Fibroblast of skin of right quadriceps (primary cell): ENCODE measurements at regions not wholly inside any gene's neighbourhood (a gene's known extent, or its start where the extent isn't known, plus 50 kb on each side); places are given as distances from the start of the nearest gene placed in this dataset.
A peak's percentile ranks its signal among the peaks of the same experiment; 100 is the strongest.

Source experiments
- DNase-seq: peaks from one replicate; pipeline ENCODE4 v3.0.0-alpha.2; 2013

DNA sequence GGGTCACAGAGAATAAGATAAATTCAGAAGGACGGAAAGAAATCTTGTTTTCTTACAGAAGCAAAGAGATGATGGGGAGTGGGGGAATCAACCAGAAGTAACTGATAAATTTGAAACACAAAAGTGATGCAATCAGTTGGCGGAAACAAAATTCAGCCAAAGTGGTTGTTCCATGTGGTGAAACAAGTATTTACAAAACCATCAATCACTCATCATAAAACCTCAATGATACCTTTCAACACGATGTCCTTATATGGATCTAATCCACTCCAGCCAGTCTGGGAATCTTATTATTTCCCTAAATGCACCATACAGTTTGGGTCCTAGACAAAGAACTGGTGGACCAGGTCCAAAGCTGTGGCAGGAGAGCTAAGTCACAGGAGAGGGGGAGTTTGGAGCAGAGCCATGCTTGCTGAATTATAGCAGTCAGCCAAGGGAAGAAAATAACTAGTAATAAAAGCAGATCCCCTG, 303.8 kb upstream of the LRRC7 start:
- DNase-seq, result peak; percentile 96

DNA sequence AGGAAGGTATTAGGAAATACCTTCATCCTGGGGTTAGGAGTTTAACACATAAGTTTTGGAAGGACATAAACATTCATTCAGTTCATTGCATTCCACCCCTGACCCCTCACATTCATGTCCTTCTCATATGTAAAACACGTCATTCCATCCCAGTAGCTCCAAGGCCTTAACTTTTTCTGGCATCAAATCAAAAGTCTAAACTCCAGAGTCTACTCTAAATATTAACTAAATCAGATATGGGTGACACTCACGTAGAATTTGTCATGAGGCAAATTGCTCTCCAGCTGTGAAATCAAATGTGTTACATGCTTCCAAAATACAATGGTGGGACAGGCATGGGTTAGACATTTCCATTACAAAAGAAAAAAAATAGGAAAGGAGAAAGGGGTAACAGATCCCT, 298.2 kb upstream of the LRRC7 start:
- DNase-seq, result no peak

DNA sequence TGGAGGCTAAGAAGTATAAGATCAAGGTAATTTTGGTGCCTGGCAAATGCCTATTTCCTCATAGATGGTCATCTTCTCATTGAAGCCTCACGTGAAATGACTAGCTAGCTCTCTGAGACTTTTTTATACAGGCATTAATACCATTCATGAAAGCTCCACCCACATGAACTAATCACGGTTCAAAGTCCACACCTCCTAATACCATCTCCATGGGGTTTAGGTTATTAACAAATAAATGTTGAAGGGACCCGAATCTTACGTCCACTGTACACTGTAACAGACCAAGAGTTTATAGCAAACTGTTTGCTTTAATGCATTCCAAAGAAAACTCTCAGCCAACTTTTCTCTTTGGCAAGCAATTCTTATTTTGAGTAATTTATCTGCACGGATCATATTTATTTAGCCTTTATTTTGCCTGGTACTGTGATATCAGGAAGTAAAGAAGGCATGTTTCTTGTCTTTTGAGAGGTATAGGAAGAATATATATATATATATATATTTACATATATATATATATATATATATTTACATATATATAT, 296.1 kb upstream of the LRRC7 start:
- DNase-seq, result no peak

DNA sequence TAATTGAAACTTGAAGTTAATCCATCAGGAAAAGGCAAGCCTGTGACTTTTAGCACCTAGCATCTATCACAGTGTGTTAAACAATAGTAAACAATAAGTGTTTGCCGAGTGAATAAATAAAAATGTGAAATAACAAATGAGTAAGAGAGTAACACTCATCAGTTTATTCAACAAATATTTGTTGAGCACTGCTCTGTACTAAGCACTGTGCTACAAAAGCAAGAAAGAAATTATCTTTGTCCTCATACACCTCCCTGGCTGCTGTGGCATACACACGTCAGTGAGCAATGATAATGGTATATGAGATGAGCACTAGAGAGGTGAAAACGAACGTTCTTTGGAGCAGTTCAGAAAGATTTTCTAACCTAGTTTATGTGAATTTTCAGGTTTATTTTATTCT, 295.0 kb upstream of the LRRC7 start:
- DNase-seq, result no peak

DNA sequence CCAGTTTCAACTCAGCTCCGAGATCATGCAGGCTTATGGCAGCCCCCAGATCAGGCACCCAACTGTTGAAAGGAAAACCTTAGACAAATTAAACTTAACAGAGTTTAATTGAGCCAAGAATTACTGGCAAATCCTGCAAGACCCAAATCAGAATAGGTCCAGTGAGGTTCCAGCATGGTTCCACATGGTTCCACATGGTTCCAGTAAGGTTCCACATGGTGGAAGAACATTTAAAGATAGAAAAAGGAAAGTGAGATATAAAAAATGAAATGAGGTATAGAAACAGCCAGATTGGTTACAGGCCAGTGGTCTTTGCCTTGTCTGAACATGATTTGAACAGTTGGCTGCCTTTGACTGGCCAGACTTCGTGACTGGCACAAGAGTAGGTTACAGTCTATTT, 288.8 kb upstream of the LRRC7 start:
- DNase-seq, result no peak

DNA sequence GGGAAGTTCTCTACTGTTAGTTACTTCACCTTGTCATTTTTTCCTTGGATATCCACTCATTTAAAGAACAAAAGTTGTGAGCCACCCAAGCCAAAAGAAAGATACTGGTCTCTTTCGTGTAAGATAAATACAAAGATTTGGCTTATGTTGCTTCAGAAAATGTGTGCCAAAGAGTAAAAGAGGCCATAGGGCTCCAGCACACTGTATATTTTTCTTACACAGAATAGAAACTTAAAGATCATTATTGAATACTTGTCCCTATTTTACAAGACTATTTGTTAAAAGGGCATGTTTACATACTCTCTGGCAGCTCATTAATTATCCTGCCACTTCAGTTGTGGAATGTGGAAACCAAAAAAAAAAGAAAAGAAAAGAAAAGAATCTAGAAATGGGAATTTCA, 284.2 kb upstream of the LRRC7 start:
- DNase-seq, result no peak

DNA sequence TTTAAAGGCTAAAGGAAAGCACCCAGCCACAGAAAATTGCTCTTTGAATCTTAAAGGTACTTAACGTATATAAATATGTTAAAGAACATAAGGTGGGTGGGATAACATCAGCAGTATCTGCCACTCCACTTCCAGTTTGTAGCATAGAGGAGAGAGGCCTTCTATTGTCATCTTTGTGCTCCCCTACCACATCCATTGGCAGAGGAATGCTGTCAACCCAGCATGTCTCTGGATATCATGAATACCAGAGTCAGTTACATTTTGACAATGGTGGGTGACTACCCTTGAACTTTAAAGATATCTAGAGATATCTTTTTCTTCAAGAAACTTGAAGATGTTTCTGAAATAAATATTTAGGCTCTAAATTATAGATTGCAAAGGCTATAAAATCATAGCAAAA, 283.2 kb upstream of the LRRC7 start:
- no peak for DNase-seq

DNA sequence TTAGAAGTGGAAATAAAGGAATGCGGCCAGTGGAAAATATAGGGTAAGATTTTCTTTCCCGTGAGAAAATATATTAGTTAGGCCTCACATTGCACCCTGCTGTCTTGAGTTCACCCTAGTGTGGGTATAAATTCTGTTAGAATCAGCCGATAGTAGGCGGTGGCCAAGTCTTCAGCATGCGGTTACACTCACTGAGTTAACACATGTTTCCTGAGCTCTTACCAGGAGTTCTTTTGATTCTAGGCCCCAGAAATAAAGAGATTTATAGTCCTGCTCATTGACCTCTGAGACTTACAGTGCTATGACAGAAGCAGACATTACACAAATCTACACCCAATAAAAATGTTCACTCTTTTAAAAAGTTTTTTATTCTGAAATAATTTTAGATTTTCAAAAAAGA, 279.3 kb upstream of the LRRC7 start:
- no peak for DNase-seq

DNA sequence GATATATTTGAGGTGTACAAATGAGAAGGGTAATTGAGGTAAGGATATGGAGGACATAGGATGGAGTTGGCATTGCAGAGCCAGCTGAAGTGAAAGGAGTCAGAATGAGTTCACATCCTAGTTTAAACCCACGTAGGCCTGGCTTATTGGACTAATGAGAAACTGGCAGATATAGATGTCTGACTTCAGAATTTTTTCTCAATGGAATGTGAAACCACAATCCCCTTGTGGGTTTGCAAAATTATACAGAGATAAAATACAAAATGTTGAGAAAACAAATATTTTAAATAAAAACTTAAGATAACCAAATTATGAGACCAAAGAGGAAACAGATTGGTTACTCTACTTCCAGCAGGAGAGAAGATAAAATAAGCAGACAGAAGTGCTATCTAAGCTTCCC, 277.4 kb upstream of the LRRC7 start:
- peak; percentile 54 for DNase-seq

DNA sequence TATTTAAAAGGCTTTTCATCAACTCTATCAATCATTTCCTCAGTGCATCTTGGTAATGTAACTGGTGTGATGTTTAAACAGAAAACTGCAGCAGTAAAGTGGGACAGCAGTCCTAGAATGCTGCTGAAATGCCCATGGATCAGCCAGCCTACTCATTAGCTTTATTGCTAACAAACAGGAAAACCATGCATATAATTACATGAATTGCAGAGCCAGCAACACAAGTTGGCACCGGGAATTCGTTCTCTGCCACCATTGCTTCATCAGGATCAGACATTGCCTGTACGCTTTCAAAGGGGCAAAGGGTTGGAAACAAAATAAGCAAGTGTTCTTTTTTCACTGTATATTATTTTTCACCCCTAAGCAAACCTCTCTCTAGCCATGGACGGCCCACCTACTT, 276.2 kb upstream of the LRRC7 start:
- no peak for DNase-seq

DNA sequence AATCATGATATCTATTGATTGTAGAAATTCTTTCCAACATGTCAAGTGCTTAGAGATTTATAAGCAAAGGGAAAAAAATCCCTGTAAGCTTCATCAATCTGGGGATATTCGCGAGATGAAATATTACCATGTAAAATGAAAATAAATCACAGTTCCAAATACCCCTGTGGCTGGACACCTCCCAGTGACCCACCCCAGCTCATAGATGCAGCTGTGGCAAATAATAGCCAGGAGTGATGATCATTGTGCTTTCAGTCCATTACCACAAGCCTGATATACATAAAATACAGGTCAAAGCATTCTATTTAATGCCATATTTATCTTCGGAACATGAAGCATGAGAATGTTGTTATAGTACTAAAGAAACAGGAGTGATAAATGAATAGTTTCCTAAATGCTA, 274.9 kb upstream of the LRRC7 start:
- DNase-seq, result no peak

DNA sequence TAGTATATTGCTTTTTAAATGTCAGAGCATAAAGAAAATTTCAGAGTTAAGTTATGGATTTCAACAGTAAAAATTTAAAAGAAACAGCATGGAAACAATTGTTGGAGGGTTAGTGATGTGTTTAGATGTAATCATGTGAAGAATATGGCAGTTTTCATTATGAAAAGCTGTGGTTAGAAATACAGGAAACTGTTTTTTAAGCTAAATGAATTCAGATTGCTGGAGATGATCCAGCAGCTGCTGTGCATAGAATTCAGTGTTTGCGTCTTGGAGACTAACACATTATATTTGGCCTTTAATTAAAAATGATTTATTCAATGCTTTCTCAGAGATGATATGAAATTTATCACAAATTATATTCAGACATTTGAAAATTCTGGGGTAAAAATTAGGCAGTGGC, 273.6 kb upstream of the LRRC7 start:
- peak; percentile 5 for DNase-seq

DNA sequence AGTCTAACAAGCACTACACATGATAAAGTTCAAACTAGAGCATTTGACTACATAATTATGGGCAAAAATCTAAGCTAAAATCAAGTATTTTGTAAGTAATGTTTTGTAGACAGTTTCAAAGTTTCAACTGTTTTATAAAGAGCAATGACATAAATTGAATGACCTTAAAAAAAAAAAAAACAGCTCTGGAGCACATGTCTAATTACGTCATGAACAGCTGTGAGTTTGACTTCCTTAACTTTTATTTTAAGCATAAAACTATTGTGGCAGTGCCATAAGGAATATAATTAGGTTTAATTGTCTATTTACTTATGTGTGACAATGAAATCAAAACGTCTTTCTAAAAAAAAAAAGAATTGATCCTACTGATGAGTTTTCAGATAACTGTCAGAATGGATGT, 272.5 kb upstream of the LRRC7 start:
- DNase-seq, result no peak

DNA sequence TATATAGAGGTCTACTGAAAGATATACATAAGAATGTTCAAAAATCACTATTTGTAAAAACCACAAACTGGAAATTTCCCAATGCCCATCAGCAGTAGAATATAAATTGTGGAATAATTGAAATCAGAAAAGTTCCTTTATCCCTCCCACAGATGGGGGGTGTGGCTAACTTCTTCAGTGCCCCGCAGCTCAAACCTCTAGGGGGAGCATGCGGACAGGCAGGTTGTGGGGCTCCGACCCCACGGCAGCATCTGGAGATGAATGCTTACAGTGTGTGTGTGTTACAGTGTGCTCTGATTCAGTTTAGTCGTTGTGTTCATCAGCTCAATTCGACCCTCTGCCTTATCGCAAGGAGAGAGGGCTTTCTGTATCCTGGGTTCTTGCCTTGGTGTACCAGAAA, 262.1 kb upstream of the LRRC7 start:
- DNase-seq, result no peak

DNA sequence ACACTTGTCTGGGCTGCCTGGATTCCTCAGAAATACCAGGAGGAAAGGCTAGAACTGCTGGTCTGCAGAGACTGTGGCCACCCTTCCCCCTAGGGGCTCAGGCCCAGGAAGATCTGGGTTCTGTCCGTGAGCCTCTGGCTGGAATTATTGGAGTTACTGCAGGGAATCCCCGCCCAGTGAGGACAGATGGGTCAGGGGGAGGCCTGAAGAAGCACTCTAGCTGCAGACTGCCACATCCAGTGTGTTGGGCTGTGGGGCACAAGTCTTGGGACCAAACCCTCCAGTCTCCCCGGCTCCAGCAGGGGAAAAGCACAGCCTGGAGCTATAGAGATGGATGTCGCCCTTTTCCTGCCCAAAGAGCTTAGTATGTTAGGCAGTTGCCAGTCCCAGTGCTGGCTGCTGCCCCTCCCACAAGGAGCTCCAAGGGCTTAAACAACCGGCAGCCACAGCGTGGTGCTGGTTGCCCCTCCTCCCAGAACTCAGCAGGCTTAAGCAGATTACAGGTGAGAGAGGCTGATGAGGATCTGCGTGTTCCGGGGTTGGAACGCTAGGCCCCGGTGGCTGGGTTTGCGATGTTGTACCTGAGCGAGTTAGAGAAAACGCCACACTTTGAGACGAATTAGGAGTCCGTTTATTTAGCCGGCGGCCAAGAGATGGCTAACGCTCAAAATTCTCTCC, 255.5 kb upstream of the LRRC7 start:
- DNase-seq, result no peak

DNA sequence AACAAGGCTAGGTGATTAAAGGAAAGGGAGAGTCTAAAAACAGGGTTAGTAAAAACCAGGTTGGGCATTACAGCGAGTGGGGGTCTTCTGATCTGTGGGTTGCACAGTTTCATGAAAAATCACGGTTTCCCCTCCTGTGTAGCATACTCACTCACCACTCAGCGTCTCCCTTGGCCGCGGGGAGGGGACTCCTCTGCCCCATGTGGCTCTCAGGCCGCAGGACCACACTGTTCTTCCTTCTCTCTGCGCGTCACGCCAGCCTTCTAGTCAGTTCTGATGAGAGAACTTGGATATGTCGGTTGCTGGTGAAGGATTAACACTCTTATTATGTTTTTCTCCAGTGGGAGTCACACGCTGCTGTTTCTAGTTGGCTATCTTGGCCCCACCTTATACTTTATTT, 254.6 kb upstream of the LRRC7 start:
- no peak for DNase-seq

DNA sequence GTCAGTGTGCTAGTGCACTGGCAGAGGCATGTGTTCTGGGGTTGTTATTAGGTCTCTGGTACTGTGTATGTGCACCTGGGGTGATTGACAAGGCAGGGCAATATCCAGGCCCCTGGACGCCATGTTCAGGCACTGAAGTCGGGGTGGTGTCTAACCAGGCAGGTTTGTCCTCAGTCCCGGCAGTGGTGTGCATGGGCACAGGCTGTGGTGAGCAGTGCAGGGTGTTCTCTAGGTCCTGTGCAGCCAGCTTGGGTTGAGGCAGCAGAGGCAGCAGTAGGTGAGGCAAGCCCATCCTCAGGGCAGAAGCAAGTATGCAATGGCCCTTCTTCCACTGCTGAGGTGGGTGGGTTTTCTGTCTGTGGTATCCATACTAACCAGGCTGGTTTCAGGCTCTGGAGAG, 252.3 kb upstream of the LRRC7 start:
- DNase-seq, result no peak

DNA sequence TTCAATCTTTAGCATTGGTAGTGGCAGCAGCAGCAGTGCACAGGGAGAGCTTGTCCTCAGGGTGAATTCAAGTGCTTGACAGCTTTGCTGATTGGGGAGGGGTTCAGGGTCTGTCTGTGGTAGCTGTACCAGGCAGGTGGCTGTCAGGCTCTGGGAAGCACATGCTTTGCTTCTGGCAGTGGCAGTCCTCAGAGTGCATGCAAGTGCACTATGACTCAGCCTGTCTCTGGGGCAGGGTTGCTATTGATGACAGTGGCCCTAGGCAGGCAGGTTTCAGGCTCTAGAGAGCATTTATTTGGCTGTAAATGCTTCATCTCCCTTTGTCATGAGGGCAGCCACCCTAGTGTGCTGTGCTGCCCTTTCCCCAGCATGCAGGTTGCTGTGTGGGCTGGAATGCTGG, 251.9 kb upstream of the LRRC7 start:
- no peak for DNase-seq

DNA sequence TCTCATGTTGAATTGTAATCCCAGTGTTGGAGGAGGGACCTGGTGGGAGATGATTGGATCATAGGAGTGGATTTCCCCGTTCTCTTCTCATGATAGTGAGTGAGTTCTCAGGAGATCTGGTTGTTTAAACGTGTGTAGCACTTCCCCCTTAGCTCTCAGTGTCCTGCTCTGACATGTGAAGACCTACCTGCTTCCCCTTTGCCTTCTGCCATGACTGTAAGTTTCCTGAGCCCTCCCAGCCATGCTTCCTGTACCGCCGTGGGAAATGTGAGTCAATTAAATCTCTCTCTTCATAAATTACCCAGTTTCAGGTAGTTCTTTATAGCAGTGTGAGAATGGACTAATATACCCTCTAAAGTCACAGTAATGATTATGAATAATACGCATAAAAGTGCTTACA, 248.4 kb upstream of the LRRC7 start:
- no peak for DNase-seq

DNA sequence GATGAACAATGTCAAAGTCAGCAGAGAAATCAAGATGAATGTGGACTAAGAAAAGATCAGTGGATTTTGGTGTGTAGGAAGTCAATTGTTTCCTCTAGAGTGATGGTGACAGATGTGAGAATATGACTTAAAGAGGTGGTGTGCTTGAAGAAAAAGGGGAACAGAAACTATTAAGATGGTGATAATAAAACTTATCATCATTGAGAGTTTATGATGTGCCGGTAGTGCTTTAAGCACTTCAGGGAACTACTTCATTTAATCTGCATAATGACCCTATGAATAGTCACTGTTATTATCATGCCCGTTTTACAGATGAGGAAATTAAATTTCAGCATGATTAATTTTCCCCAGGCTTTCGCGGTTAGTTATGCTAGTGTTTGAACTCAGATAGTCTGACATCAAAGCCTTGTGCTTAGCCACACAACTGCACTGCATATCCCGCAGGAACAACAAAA, 246.9 kb upstream of the LRRC7 start:
- no peak for DNase-seq

DNA sequence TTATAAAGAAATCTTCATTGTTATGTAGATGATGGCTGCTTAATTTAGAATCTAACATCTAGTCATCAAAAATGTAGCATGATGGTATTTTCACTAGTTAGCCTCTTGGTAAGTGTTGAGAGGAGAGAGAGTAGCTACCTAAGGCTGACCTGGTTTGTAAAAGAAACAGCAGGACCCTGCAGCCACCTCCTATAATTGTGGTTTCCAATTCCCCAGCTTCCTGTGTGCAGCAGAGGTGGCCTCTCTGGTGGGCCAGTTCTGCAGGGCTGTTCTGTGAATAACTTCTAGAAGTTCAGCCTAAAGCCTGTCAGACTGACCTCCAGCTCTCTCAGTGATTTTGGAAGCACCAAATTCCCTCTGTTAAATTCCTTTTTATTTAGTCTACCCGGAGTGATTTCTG, 246.4 kb upstream of the LRRC7 start:
- DNase-seq, result no peak

DNA sequence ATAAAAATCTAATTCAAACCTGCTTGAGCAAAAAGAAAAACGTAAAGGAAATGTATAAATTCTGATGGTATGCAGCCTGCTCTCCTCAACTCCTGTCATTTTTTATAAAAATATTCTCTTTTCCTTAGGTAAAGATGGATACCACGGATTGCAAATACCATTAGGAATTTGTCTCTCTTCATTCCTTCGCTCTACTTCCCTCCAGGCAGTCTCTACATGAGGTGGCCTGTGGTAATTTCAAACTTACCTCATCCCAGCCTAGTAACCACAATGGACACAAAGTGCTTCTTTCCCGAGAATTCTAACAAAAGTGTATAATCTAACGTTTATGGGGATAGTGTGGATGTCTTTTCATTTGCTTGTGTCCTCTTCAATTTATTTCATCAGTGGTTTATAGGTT, 239.5 kb upstream of the LRRC7 start:
- DNase-seq, result no peak

DNA sequence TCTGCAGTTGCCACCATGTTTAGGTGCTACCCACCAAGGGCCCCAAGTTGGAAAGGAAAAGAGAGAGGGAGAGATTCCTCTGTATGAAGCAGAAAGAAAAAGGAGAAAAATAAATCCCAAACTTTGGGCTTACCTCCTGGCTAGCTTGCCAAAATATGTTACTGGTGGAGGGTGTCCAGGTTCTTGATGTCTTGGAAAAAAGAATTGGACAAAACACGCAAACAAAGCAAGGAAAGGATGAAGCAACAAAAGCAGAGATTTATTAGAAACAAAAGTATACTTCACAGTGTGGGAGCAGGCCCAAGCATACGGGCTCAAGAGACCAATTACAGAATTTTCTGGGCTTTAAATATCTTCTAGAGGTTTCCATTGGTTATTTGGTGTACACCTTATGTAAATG, 204.5 kb upstream of the LRRC7 start:
- DNase-seq, result no peak

DNA sequence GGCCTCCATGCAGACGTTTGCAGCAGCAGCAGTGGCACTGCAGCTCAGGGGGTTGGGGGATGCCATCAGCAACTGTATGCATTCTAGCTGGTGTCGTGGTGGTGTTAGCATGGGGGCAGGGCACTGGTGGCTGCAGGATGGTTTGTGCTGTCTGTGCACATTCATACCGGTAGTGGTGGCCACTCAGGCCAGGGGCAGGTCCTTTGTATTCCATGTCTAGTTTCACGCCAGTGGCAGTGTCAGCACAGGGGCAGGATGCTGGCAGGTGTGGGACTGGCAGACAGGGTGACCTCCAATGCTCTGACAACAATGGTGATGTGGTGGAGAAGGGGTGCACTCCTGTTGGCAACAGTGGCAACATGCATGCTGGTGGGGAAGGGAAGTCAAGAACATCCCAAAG, 194.2 kb upstream of the LRRC7 start:
- no peak for DNase-seq

DNA sequence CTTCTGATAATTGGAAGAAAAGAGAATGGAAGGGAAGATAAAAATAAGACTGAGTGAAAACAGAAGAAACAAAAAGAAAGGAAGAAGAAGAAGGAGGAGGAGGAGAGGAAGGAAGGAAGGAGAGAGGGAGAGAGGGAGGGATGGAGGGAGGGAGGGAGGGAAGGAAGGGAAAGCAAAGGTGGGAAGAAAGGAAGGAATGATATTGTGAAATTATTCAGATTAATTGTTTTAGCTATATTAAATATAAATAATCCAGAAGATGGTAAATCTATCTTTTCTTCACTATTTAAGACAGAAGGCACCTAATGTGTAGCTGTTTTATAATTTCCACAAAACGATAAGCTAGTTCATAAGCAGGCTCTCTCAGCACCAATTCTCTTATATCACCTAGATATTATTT, 191.3 kb upstream of the LRRC7 start:
- no peak for DNase-seq
